ENCODE measurements at regions not wholly inside any gene's neighbourhood (a gene's known extent, or its start where the extent isn't known, plus 50 kb on each side); places are given as distances from the start of the nearest gene placed in this dataset.

GRCh38 chr3:180092889-180093288 is 56.2 kb upstream of the PEX5L start:
- FAIRE-seq: no peak

GRCh38 chr3:180093535-180093934 is 56.8 kb upstream of the PEX5L start:
- no peak for FAIRE-seq

- no peak for FAIRE-seq
Measured at GRCh38 chr3:180097626-180098025, 60.9 kb upstream of the PEX5L start.

GRCh38 chr3:180102134-180102533 is 65.4 kb upstream of the PEX5L start:
- no peak for FAIRE-seq

GRCh38 chr3:180102604-180103003 is 65.9 kb upstream of the PEX5L start:
- no peak for FAIRE-seq

- FAIRE-seq: no peak
Measured at GRCh38 chr3:180116203-180116602, 79.5 kb upstream of the PEX5L start.

GRCh38 chr3:180116658-180117057 is 79.9 kb upstream of the PEX5L start:
- no peak for FAIRE-seq

- FAIRE-seq: no peak
Measured at GRCh38 chr3:180117381-180118163, 80.8 kb upstream of the PEX5L start.

GRCh38 chr3:180119567-180119966 is 82.8 kb upstream of the PEX5L start:
- FAIRE-seq: no peak

GRCh38 chr3:180123928-180124327 is 87.2 kb upstream of the PEX5L start:
- no peak for FAIRE-seq

GRCh38 chr3:180131169-180131568 is 94.4 kb upstream of the PEX5L start:
- FAIRE-seq: no peak

- FAIRE-seq: no peak
Measured at GRCh38 chr3:180135101-180135500, 98.4 kb upstream of the PEX5L start.

- FAIRE-seq: no peak
Measured at GRCh38 chr3:180138871-180139270, 102.1 kb upstream of the PEX5L start.

- no peak for FAIRE-seq
Measured at GRCh38 chr3:180142041-180142440, 105.3 kb upstream of the PEX5L start.

GRCh38 chr3:180142472-180142871 is 105.7 kb upstream of the PEX5L start:
- no peak for FAIRE-seq

GRCh38 chr3:180161770-180162169 is 125.0 kb upstream of the PEX5L start:
- FAIRE-seq: no peak

- FAIRE-seq: no peak
Measured at GRCh38 chr3:180175572-180175971, 138.8 kb upstream of the PEX5L start.

GRCh38 chr3:180176059-180176458 is 139.3 kb upstream of the PEX5L start:
- FAIRE-seq: no peak

GRCh38 chr3:180177255-180177654 is 140.5 kb upstream of the PEX5L start:
- no peak for FAIRE-seq

GRCh38 chr3:180179562-180179961 is 142.8 kb upstream of the PEX5L start:
- FAIRE-seq: no peak

GRCh38 chr3:180180795-180181194 is 144.1 kb upstream of the PEX5L start:
- FAIRE-seq: no peak

GRCh38 chr3:180181387-180181786 is 144.7 kb upstream of the PEX5L start:
- FAIRE-seq: no peak

GRCh38 chr3:180183346-180183745 is 146.6 kb upstream of the PEX5L start:
- no peak for FAIRE-seq

- FAIRE-seq: no peak
Measured at GRCh38 chr3:180184816-180185215, 148.1 kb upstream of the PEX5L start.

GRCh38 chr3:180185650-180186049 is 148.9 kb upstream of the PEX5L start:
- FAIRE-seq: no peak
